GM21786 (cell line): ENCODE measurements at regions not wholly inside any gene's neighbourhood (a gene's known extent, or its start where the extent isn't known, plus 50 kb on each side); places are given as distances from the start of the nearest gene placed in this dataset.

Experiments
- ATAC-seq: cut with Tn5 transposase; IDR thresholded peaks from one replicate; pipeline ENCODE4 v1.9.1; 2021; ENCODE audit not compliant: unreplicated experiment

GRCh38 chr17:77819497-77819896, 139.0 kb upstream of the TNRC6C start:
- ATAC-seq, result no peak

GRCh38 chr17:77821114-77821513, 137.4 kb upstream of the TNRC6C start:
- no peak for ATAC-seq

GRCh38 chr17:77822302-77823030, 136.0 kb upstream of the TNRC6C start:
- no peak for ATAC-seq

- no peak for ATAC-seq
These were observed 134.3 kb upstream of the TNRC6C start for GRCh38 chr17:77824102-77824779.

GRCh38 chr17:77824780-77825280, 133.7 kb upstream of the TNRC6C start:
- no peak for ATAC-seq

- ATAC-seq, result no peak
These were observed 132.9 kb upstream of the TNRC6C start for GRCh38 chr17:77825621-77826020.

GRCh38 chr17:77826132-77826873, 132.2 kb upstream of the TNRC6C start:
- ATAC-seq, result no peak

- ATAC-seq, result no peak
These were observed 131.5 kb upstream of the TNRC6C start for GRCh38 chr17:77827039-77827438.

- ATAC-seq, result no peak
These were observed 131.0 kb upstream of the TNRC6C start for GRCh38 chr17:77827511-77827910.

GRCh38 chr17:77828749-77829539, 129.6 kb upstream of the TNRC6C start:
- no peak for ATAC-seq

- no peak for ATAC-seq
These were observed 128.4 kb upstream of the TNRC6C start for GRCh38 chr17:77829843-77830799.

- no peak for ATAC-seq
These were observed 127.6 kb upstream of the TNRC6C start for GRCh38 chr17:77830816-77831473.

- no peak for ATAC-seq
These were observed 126.9 kb upstream of the TNRC6C start for GRCh38 chr17:77831474-77832179.

- no peak for ATAC-seq
These were observed 126.3 kb upstream of the TNRC6C start for GRCh38 chr17:77832180-77832560.

GRCh38 chr17:77833769-77834168, 124.7 kb upstream of the TNRC6C start:
- ATAC-seq, result no peak

- no peak for ATAC-seq
These were observed 124.1 kb upstream of the TNRC6C start for GRCh38 chr17:77834170-77835115.

GRCh38 chr17:77836557-77837041, 121.9 kb upstream of the TNRC6C start:
- ATAC-seq, result no peak
